ENCODE measurements at regions not wholly inside any gene's neighbourhood (a gene's known extent, or its start where the extent isn't known, plus 50 kb on each side); places are given as distances from the start of the nearest gene placed in this dataset.

DNA sequence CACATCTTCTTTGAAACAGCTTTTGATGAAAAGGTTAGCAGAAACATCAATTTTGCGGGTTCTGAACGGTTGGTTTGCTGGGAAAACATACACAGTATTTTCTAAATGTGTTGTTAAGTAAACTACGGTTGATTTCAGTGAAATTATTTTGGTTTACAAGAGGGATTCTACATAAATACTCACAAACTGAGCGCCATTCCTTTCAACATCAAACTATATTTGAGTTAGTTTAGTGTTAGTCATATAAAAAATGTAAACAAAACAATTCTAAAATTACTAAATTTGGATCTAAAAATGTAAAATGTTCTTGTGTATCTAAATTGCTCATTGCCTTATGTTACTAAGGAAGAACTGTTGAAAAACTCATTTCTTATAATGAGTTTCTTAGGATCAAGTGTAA, 425.6 kb downstream of the PCDH18 start:
- no peaks in the 10 kb centered on the region for H4K20me1 ChIP-seq (ENCODE audit: insufficient read depth, low read length)
- no peaks in the 10 kb centered on the region for H3K79me1 ChIP-seq (ENCODE audit: low read depth in 1 of 2, low read length in 2 of 2)
- H3K4me1 ChIP-seq (ENCODE audit: control insufficient read depth, insufficient read depth, low read length) = peaks cover 3% of the 10 kb centered on the region; the same call in 1 of the 2 replicates
- no peak for DNase-seq
- CTCF ChIA-PET = no interaction called here
- H3K56ac ChIP-seq (ENCODE audit: extremely low read depth, insufficient read depth, low read length) = no peak overlapping the region
- H3K4ac ChIP-seq (ENCODE audit: low read depth, low read length) = no peak overlapping the region
- peak overlapping the region; percentile 93; the same call in 1 of the 2 replicates for H3K4me2 ChIP-seq (ENCODE audit: low read depth, low read length)
- H2BK15ac ChIP-seq (ENCODE audit: low read depth, low read length) = no peak overlapping the region
- no peak overlapping the region for H2BK20ac ChIP-seq (ENCODE audit: low read depth, low read length)
- H3K9ac ChIP-seq (ENCODE audit: low read depth, low read length) = no peak overlapping the region
- no peak overlapping the region for H3K23ac ChIP-seq (ENCODE audit: low read depth, low read length)
- H3K14ac ChIP-seq (replicated peaks; ENCODE audit: low read depth, low read length) = no peak overlapping the region
- no peak overlapping the region for H2AFZ ChIP-seq (replicated peaks; ENCODE audit: low read length, poor library complexity)
- H3K9me1 ChIP-seq (ENCODE audit: insufficient read depth, low read length) = no peaks in the 10 kb centered on the region
- H2BK5ac ChIP-seq (ENCODE audit: low read depth, low read length, poor library complexity, severe bottlenecking) = no peak overlapping the region
- no peak overlapping the region for H2BK120ac ChIP-seq (ENCODE audit: low read depth, low read length)
- intact Hi-C loops (cut with micrococcal nuclease) = no loop called here
- no peak overlapping the region; the same call in 1 of the 2 replicates for H3K4me3 ChIP-seq (ENCODE audit: insufficient read depth, low read depth, low read length)
- TF ChIP-seq MAFK (IDR thresholded peaks at IDR 0.05; ENCODE audit: low read depth, low read length) (no peak), MAZ (IDR thresholded peaks at IDR 0.05; ENCODE audit: borderline replicate concordance, low read depth, low read length) (no peak), CHD1 (IDR thresholded peaks at IDR 0.05; ENCODE audit: low read depth, low read length) (no peak), POLR2A (IDR thresholded peaks at IDR 0.05; ENCODE audit: low read depth, low read length) (no peak), NFE2L2 (IDR thresholded peaks at IDR 0.05; ENCODE audit: low read depth, low read length) (no peak), RAD21 (IDR thresholded peaks at IDR 0.05; ENCODE audit: low read length) (no peak), MXI1 (IDR thresholded peaks at IDR 0.05; ENCODE audit: borderline replicate concordance, low read depth, low read length) (no peak), FOS (IDR thresholded peaks at IDR 0.05; ENCODE audit: low read depth, low read length) (no peak), RCOR1 (IDR thresholded peaks at IDR 0.05; ENCODE audit: insufficient replicate concordance, low read length) (no peak), RFX5 (IDR thresholded peaks at IDR 0.05; ENCODE audit: low read depth, low read length) (no peak)
- TF ChIP-seq, protein P1, sequence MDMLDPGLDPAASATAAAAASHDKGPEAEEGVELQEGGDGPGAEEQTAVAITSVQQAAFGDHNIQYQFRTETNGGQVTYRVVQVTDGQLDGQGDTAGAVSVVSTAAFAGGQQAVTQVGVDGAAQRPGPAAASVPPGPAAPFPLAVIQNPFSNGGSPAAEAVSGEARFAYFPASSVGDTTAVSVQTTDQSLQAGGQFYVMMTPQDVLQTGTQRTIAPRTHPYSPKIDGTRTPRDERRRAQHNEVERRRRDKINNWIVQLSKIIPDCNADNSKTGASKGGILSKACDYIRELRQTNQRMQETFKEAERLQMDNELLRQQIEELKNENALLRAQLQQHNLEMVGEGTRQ (IDR thresholded peaks at IDR 0.05; ENCODE audit: low read depth, low read length) = no peak
- TF ChIP-seq, protein P2, sequence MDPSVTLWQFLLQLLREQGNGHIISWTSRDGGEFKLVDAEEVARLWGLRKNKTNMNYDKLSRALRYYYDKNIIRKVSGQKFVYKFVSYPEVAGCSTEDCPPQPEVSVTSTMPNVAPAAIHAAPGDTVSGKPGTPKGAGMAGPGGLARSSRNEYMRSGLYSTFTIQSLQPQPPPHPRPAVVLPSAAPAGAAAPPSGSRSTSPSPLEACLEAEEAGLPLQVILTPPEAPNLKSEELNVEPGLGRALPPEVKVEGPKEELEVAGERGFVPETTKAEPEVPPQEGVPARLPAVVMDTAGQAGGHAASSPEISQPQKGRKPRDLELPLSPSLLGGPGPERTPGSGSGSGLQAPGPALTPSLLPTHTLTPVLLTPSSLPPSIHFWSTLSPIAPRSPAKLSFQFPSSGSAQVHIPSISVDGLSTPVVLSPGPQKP (IDR thresholded peaks at IDR 0.05; ENCODE audit: borderline replicate concordance, low read depth, low read length) = no peak
- TF ChIP-seq, protein P3, sequence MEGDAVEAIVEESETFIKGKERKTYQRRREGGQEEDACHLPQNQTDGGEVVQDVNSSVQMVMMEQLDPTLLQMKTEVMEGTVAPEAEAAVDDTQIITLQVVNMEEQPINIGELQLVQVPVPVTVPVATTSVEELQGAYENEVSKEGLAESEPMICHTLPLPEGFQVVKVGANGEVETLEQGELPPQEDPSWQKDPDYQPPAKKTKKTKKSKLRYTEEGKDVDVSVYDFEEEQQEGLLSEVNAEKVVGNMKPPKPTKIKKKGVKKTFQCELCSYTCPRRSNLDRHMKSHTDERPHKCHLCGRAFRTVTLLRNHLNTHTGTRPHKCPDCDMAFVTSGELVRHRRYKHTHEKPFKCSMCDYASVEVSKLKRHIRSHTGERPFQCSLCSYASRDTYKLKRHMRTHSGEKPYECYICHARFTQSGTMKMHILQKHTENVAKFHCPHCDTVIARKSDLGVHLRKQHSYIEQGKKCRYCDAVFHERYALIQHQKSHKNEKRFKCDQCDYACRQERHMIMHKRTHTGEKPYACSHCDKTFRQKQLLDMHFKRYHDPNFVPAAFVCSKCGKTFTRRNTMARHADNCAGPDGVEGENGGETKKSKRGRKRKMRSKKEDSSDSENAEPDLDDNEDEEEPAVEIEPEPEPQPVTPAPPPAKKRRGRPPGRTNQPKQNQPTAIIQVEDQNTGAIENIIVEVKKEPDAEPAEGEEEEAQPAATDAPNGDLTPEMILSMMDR (conservative IDR thresholded peaks at IDR 0.05; ENCODE audit: low read depth, low read length) = no peak
- no peak overlapping the region for H2AK5ac ChIP-seq (ENCODE audit: low read depth, low read length)
- H4K8ac ChIP-seq (ENCODE audit: low read depth in 2 of 2, low read length in 2 of 2) = no peak overlapping the region
- no peak overlapping the region for H4K5ac ChIP-seq (ENCODE audit: low read depth, low read length)
- WGBS, 2 experiments (ENCODE audit: extremely low coverage in 2 of 2, insufficient read length in 1 of 2) = no CpG with 5 or more reads among the region's 4 CpGs
- no peak overlapping the region for H2AK9ac ChIP-seq (replicated peaks; ENCODE audit: low read depth, low read length, poor library complexity)
- H3K27ac ChIP-seq (ENCODE audit: insufficient read depth, low read length) = no peak overlapping the region
- H3K36me3 ChIP-seq (ENCODE audit: control insufficient read depth, insufficient read depth, low read length) = no peaks in the 10 kb centered on the region
- no peaks in the 10 kb centered on the region for H3K27me3 ChIP-seq (ENCODE audit: control insufficient read depth, insufficient read depth, low read length)
- H3K18ac ChIP-seq (ENCODE audit: low read depth, low read length) = no peak overlapping the region
- H3K9me3 ChIP-seq (ENCODE audit: control insufficient read depth, insufficient read depth, low read length) = no peaks in the 10 kb centered on the region
- in situ Hi-C loops (cut with MboI; ENCODE audit: low sequenced_read_pairs) = loop anchor here (25.0 kb wide), 1 partner anchor 756 kb away; no protein-coding TSS in a partner anchor
- dilution Hi-C loops (cut with HindIII; ENCODE audit: low sequenced_read_pairs, unreplicated experiment) = no loop called here
- POLR2A ChIA-PET (ENCODE audit: unreplicated experiment) = no interaction called here
- H4K91ac ChIP-seq (ENCODE audit: insufficient read depth, low read depth, low read length) = no peak overlapping the region
- no TSS peak for BruUV-seq (replicated peaks)
- ATAC-seq (ENCODE audit: low read depth) = peak; percentile 65

Data from IMR-90 (cell line).